Ishikawa (cell line): ENCODE measurements at regions not wholly inside any gene's neighbourhood (a gene's known extent, or its start where the extent isn't known, plus 50 kb on each side); places are given as distances from the start of the nearest gene placed in this dataset.

Experiments
- EGR1 ChIP-seq: IDR thresholded peaks from 2 replicates; pipeline ENCODE4 v1.6.1; 2012
- EP300 ChIP-seq: IDR thresholded peaks from 2 replicates; pipeline ENCODE4 v1.6.1; 2012; ENCODE audit warnings: borderline replicate concordance
- FOXM1 ChIP-seq: IDR thresholded peaks from 2 replicates; pipeline ENCODE4 v1.6.1; 2012; ENCODE audit warnings: low read depth, borderline replicate concordance
- RAD21 ChIP-seq: IDR thresholded peaks from 2 replicates; pipeline ENCODE4 v1.6.1; 2012; ENCODE audit warnings: low read depth
- TCF12 ChIP-seq: IDR thresholded peaks from 2 replicates; pipeline ENCODE4 v1.6.1; 2012; ENCODE audit warnings: low read depth
- TEAD4 ChIP-seq: IDR thresholded peaks from 2 replicates; pipeline ENCODE4 v1.6.1; 2012
- USF1 ChIP-seq: IDR thresholded peaks from 2 replicates; pipeline ENCODE4 v1.6.1; 2012
- YY1 ChIP-seq: IDR thresholded peaks from 2 replicates; pipeline ENCODE4 v1.6.1; 2012; ENCODE audit warnings: low read depth
- TF ChIP-seq, protein P1 (sequence below): IDR thresholded peaks from 2 replicates; pipeline ENCODE4 v1.6.1; 2012; ENCODE audit warnings: low read depth, mild to moderate bottlenecking
- TF ChIP-seq, protein P2 (sequence below): IDR thresholded peaks from 2 replicates; pipeline ENCODE4 v1.6.1; 2012

- TF ChIP-seq YY1 = no peak
- no peak for TF ChIP-seq EP300
- TF ChIP-seq USF1 = no peak
- no peak for TF ChIP-seq TEAD4
- TF ChIP-seq FOXM1 = no peak
- no peak for TF ChIP-seq RAD21
- TF ChIP-seq, protein P1, sequence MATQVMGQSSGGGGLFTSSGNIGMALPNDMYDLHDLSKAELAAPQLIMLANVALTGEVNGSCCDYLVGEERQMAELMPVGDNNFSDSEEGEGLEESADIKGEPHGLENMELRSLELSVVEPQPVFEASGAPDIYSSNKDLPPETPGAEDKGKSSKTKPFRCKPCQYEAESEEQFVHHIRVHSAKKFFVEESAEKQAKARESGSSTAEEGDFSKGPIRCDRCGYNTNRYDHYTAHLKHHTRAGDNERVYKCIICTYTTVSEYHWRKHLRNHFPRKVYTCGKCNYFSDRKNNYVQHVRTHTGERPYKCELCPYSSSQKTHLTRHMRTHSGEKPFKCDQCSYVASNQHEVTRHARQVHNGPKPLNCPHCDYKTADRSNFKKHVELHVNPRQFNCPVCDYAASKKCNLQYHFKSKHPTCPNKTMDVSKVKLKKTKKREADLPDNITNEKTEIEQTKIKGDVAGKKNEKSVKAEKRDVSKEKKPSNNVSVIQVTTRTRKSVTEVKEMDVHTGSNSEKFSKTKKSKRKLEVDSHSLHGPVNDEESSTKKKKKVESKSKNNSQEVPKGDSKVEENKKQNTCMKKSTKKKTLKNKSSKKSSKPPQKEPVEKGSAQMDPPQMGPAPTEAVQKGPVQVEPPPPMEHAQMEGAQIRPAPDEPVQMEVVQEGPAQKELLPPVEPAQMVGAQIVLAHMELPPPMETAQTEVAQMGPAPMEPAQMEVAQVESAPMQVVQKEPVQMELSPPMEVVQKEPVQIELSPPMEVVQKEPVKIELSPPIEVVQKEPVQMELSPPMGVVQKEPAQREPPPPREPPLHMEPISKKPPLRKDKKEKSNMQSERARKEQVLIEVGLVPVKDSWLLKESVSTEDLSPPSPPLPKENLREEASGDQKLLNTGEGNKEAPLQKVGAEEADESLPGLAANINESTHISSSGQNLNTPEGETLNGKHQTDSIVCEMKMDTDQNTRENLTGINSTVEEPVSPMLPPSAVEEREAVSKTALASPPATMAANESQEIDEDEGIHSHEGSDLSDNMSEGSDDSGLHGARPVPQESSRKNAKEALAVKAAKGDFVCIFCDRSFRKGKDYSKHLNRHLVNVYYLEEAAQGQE = no peak
- TF ChIP-seq, protein P2, sequence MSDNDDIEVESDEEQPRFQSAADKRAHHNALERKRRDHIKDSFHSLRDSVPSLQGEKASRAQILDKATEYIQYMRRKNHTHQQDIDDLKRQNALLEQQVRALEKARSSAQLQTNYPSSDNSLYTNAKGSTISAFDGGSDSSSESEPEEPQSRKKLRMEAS = no peak
- TF ChIP-seq TCF12 = no peak
- TF ChIP-seq EGR1 = no peak
These were observed 111.2 kb downstream of the SAMD9 start for GRCh38 chr7:93006480-93007095.
